Upper lobe of left lung (tissue), 4 donors: ENCODE measurements at regions not wholly inside any gene's neighbourhood (a gene's known extent, or its start where the extent isn't known, plus 50 kb on each side); places are given as distances from the start of the nearest gene placed in this dataset.

Experiments
- CTCF ChIP-seq, 6 experiments: fragments of 450-650 bp in 4 of 6; fragments of 200-600 bp in 2 of 6; sonication (generic) in 2 of 6; IDR thresholded peaks; one replicate each; pipeline ENCODE4 v1.5.1; 2016 to 2019; ENCODE audit warnings: antibody characterized with exemption in 6 of 6
- POLR2A ChIP-seq, 4 donors: fragments of 450-650 bp; IDR thresholded peaks; one replicate each; pipeline ENCODE4 v1.5.1; 2016 to 2017; ENCODE audit warnings: antibody characterized with exemption in 4 of 4, mild to moderate bottlenecking in 2 of 4
- POLR2AphosphoS5 ChIP-seq, 2 donors: sonication (generic); formaldehyde crosslinking; IDR thresholded peaks; one replicate each; pipeline ENCODE4 v1.5.1; 2017; ENCODE audit warnings: antibody characterized with exemption in 2 of 2

GRCh38 chr7:84595026-84595425, 400.4 kb upstream of the SEMA3A start:
- TF ChIP-seq CTCF (IDR thresholded peaks at IDR 0.05) (no peak), POLR2A (IDR thresholded peaks at IDR 0.05) (no peak), POLR2AphosphoS5 (IDR thresholded peaks at IDR 0.05) (no peak)
